GM23248 (cell line): ENCODE measurements at regions not wholly inside any gene's neighbourhood (a gene's known extent, or its start where the extent isn't known, plus 50 kb on each side); places are given as distances from the start of the nearest gene placed in this dataset.

Experiments used
- DNase-seq: peaks from one replicate; pipeline ENCODE4 v3.0.0-alpha.2; 2015
- H2AFZ ChIP-seq: fragments of 200-600 bp; sonication (generic); 2 replicates; pipeline ENCODE4 v1.6.1; 2016; ENCODE audit warnings: antibody characterized with exemption
- H3F3A ChIP-seq: fragments of 200-600 bp; sonication (generic); 2 replicates; pipeline ENCODE4 v1.6.1; 2016; ENCODE audit warnings: mild to moderate bottlenecking, antibody characterized with exemption, mixed run types; ENCODE audit not compliant: insufficient read depth
- H3K27ac ChIP-seq: fragments of 200-600 bp; sonication (generic); 2 replicates; pipeline ENCODE4 v1.5.1; 2016; ENCODE audit warnings: mild to moderate bottlenecking
- H3K27me3 ChIP-seq: fragments of 200-600 bp; sonication (generic); replicated peaks from 2 replicates; pipeline ENCODE4 v1.6.1; 2016; ENCODE audit warnings: mild to moderate bottlenecking; ENCODE audit not compliant: insufficient read depth
- H3K36me3 ChIP-seq: fragments of 200-600 bp; sonication (generic); 2 replicates; pipeline ENCODE4 v1.6.1; 2016; ENCODE audit warnings: low read depth, mild to moderate bottlenecking
- H3K4me1 ChIP-seq: fragments of 200-600 bp; sonication (generic); 2 replicates; pipeline ENCODE4 v1.6.1; 2016; ENCODE audit warnings: mild to moderate bottlenecking; ENCODE audit not compliant: insufficient read depth
- H3K4me2 ChIP-seq: fragments of 200-600 bp; sonication (generic); one replicate; pipeline ENCODE4 v1.6.1; 2016; ENCODE audit warnings: mild to moderate bottlenecking; ENCODE audit not compliant: unreplicated experiment
- H3K4me3 ChIP-seq: fragments of 200-600 bp; sonication (generic); 2 replicates; pipeline ENCODE4 v1.5.1; 2016; ENCODE audit warnings: mild to moderate bottlenecking
- H3K79me2 ChIP-seq: fragments of 200-600 bp; sonication (generic); 2 replicates; pipeline ENCODE4 v1.6.1; 2016; ENCODE audit warnings: mild to moderate bottlenecking; ENCODE audit not compliant: insufficient read depth
- H3K9ac ChIP-seq: fragments of 200-600 bp; sonication (generic); 2 replicates; pipeline ENCODE4 v1.6.1; 2016; ENCODE audit warnings: mild to moderate bottlenecking
- H3K9me2 ChIP-seq: fragments of 200-600 bp; sonication (generic); 2 replicates; pipeline ENCODE4 v1.6.1; 2016; ENCODE audit warnings: mixed run types, mild to moderate bottlenecking, moderate library complexity; ENCODE audit not compliant: insufficient read depth
- H3K9me3 ChIP-seq: fragments of 200-600 bp; sonication (generic); one replicate; pipeline ENCODE4 v1.6.1; 2017; ENCODE audit warnings: low read depth
- H4K20me1 ChIP-seq: fragments of 200-600 bp; sonication (generic); 2 replicates; pipeline ENCODE4 v1.6.0; 2016; ENCODE audit not compliant: insufficient read depth
- EZH2 ChIP-seq: fragments of 200-600 bp; sonication (generic); IDR thresholded peaks from 2 replicates; pipeline ENCODE4 v1.6.1; 2018; ENCODE audit warnings: antibody characterized with exemption, mild to moderate bottlenecking; ENCODE audit not compliant: insufficient read depth, poor library complexity, severe bottlenecking
- EZH2phosphoT487 ChIP-seq: fragments of 200-600 bp; sonication (generic); IDR thresholded peaks from 2 replicates; pipeline ENCODE4 v1.6.1; 2018; ENCODE audit warnings: antibody characterized with exemption, moderate library complexity, mild to moderate bottlenecking, low read depth; ENCODE audit not compliant: insufficient read depth
- WGBS, 2 experiments: methylation state at CpG; one replicate each; pipeline ENCODE4 v1.1.6; 2015 to 2017; ENCODE audit warnings: low lambda C conversion rate in 2 of 2, low coverage in 1 of 2; ENCODE audit errors: missing lambda C conversion rate in 2 of 2; 5-methylcytosine and 5-hydroxymethylcytosine counted together
- in situ Hi-C: fragments of 300-500 bp; cut with MboI; formaldehyde crosslinking; loops from 2 replicates; pipeline ENCODE4 v1.15.0; 2020

DNA sequence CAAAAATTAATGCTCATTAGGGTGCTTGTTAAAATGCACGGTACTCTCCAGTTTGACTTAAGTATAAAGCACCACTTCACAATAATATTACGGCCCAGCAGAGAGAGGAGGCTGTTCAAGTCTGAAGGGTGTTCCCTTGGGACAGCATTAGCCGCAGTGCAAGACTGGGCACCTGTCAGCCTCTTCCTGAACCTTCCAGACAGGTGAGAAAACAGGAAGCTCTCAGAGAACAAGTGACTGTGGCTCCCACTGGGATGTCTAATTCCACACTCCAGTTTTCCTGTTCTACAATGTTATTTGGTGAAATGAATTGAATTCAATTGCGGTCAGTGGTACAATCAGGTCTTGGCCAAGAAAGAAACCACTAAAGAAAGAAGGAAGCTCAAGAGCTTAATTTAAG is 414.4 kb downstream of the SMARCA1 start:
- no peak overlapping the region for H3K27ac ChIP-seq
- H3K9me3 ChIP-seq, result no peaks in the 10 kb centered on the region
- H4K20me1 ChIP-seq, result no peaks in the 10 kb centered on the region
- no peaks in the 10 kb centered on the region for H3K36me3 ChIP-seq
- H3K79me2 ChIP-seq, result no peaks in the 10 kb centered on the region
- no peaks in the 10 kb centered on the region for H3K27me3 ChIP-seq
- H3K4me1 ChIP-seq, result no peaks in the 10 kb centered on the region
- no peak for DNase-seq
- H3K9me2 ChIP-seq, result no peaks in the 10 kb centered on the region
- no peak overlapping the region for H2AFZ ChIP-seq
- no peak overlapping the region for H3K4me2 ChIP-seq
- 18 to 21% methylated on average over 4 of the region's 4 CpGs for WGBS, 2 experiments
- in situ Hi-C loops, result no loop called here
- no peak overlapping the region for H3K4me3 ChIP-seq
- no peaks in the 10 kb centered on the region for H3F3A ChIP-seq
- no peak overlapping the region for H3K9ac ChIP-seq
- TF ChIP-seq EZH2phosphoT487 (no peak), EZH2 (no peak)

GRCh38 chrX:129099207-129099606 is 424.1 kb downstream of the SMARCA1 start:
- Histone ChIP-seq H3K27me3 (no peaks in the 10 kb centered on the region), H3K9me3 (no peaks in the 10 kb centered on the region), H3K79me2 (no peaks in the 10 kb centered on the region), H3F3A (no peaks in the 10 kb centered on the region), H3K9me2 (no peaks in the 10 kb centered on the region), H3K4me1 (no peaks in the 10 kb centered on the region), H3K4me2 (no peak overlapping the region), H3K27ac (no peak overlapping the region), H4K20me1 (no peaks in the 10 kb centered on the region), H3K9ac (no peak overlapping the region), H2AFZ (no peak overlapping the region), H3K4me3 (no peak overlapping the region), H3K36me3 (no peaks in the 10 kb centered on the region)
- in situ Hi-C loops, result no loop called here
- no peak for TF ChIP-seq EZH2
- no peak for TF ChIP-seq EZH2phosphoT487
- DNase-seq, result no peak
- WGBS, 2 experiments, result 29 to 30% methylated on average over 3 of the region's 3 CpGs

DNA sequence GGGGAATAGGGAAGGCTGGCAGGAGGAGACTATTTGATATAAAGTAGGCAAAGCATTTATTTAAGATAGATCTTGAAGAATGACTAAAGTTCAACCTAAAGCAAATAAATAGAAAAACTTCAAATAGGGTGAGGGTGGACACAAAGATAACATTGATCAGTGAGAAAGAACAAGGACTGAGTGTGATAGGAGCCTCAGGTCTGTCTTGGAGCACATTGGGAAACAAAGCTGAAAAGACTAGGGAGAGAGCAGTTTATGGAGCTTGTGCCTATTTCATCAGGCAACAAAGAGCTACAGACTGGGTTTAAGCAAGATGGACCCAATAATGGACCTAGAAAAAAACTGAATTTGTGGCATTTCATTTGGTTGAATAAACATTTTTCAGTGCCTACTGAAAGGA is 425.6 kb downstream of the SMARCA1 start:
- Histone ChIP-seq H3K79me2 (no peaks in the 10 kb centered on the region), H3K9me3 (no peaks in the 10 kb centered on the region), H2AFZ (no peak overlapping the region), H3K9ac (no peak overlapping the region), H3K36me3 (no peaks in the 10 kb centered on the region), H3K9me2 (no peaks in the 10 kb centered on the region), H3K27ac (no peak overlapping the region), H3K4me1 (no peaks in the 10 kb centered on the region), H4K20me1 (no peaks in the 10 kb centered on the region), H3K4me2 (no peak overlapping the region), H3K27me3 (no peaks in the 10 kb centered on the region), H3F3A (no peaks in the 10 kb centered on the region), H3K4me3 (no peak overlapping the region)
- no peak for DNase-seq
- no peak for TF ChIP-seq EZH2
- TF ChIP-seq EZH2phosphoT487, result no peak
- in situ Hi-C loops, result no loop called here

DNA sequence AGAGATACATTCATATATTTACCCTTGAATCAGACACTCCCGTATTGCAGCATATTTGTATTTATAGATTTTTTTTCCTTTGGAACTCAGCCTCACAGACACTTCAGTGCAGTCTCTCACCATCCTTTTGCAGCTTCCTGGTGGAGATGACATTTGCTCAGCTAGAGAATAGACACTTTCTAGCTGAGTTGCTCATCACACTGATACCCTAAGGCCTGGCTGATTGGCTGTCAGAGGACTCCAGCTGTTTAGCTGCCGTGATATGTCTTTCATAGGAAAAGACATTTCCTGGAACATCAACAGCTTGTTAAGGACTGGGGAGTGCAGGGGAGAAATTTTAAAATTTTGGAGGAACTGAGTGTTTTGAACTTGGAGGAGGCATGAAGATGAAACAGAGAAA is 429.6 kb downstream of the SMARCA1 start:
- no peaks in the 10 kb centered on the region for H3K9me2 ChIP-seq
- no peaks in the 10 kb centered on the region for H3K4me1 ChIP-seq
- no peaks in the 10 kb centered on the region for H3K36me3 ChIP-seq
- 12 to 24% methylated on average over 2 of the region's 2 CpGs for WGBS, 2 experiments
- in situ Hi-C loops, result no loop called here
- no peaks in the 10 kb centered on the region for H3K9me3 ChIP-seq
- H3K27ac ChIP-seq, result no peak overlapping the region
- no peaks in the 10 kb centered on the region for H3K27me3 ChIP-seq
- no peak overlapping the region for H3K4me3 ChIP-seq
- no peaks in the 10 kb centered on the region for H3K79me2 ChIP-seq
- no peak for TF ChIP-seq EZH2
- TF ChIP-seq EZH2phosphoT487, result no peak
- no peaks in the 10 kb centered on the region for H3F3A ChIP-seq
- H2AFZ ChIP-seq, result no peak overlapping the region
- no peak overlapping the region for H3K9ac ChIP-seq
- no peak overlapping the region for H3K4me2 ChIP-seq
- DNase-seq, result no peak
- no peaks in the 10 kb centered on the region for H4K20me1 ChIP-seq

- no peaks in the 10 kb centered on the region for H3K9me2 ChIP-seq
- no peaks in the 10 kb centered on the region for H3K27me3 ChIP-seq
- H3K9me3 ChIP-seq, result no peaks in the 10 kb centered on the region
- H3K27ac ChIP-seq, result no peak overlapping the region
- no peak overlapping the region for H3K9ac ChIP-seq
- H3K79me2 ChIP-seq, result no peaks in the 10 kb centered on the region
- no peak for TF ChIP-seq EZH2phosphoT487
- TF ChIP-seq EZH2, result no peak
- H3K4me3 ChIP-seq, result no peak overlapping the region
- no peak for DNase-seq
- H3K36me3 ChIP-seq, result no peaks in the 10 kb centered on the region
- H3F3A ChIP-seq, result no peaks in the 10 kb centered on the region
- in situ Hi-C loops, result no loop called here
- no peak overlapping the region for H3K4me2 ChIP-seq
- H4K20me1 ChIP-seq, result no peaks in the 10 kb centered on the region
- no peaks in the 10 kb centered on the region for H3K4me1 ChIP-seq
- no peak overlapping the region for H2AFZ ChIP-seq
Observed at GRCh38 chrX:129092757-129093156, 430.5 kb downstream of the SMARCA1 start.
